H1 (cell line): ENCODE measurements at regions not wholly inside any gene's neighbourhood (a gene's known extent, or its start where the extent isn't known, plus 50 kb on each side); places are given as distances from the start of the nearest gene placed in this dataset.
A peak's percentile ranks its signal among the peaks of the same experiment; 100 is the strongest.

ENCODE experiments used
- CTCF ChIA-PET: fragments of 300-600 bp; sonication (Branson Sonifier 250); formaldehyde crosslinking; loops from one replicate; lab custom pipeline; 2021; ENCODE audit not compliant: partially characterized antibody; lab: Charles Lee
- POLR2A ChIA-PET: fragments of 300-600 bp; sonication (Branson Sonifier 250); formaldehyde crosslinking; loops from one replicate; lab custom pipeline; 2021; ENCODE audit warnings: inconsistent platforms; ENCODE audit not compliant: partially characterized antibody; lab: Charles Lee
- DNase-seq, 2 experiments: peaks; one replicate each; pipeline versions ENCODE4 v3.0.0 to v3.0.0-alpha.2; 2010 to 2022; ENCODE audit warnings: low spot score in 2 of 2, low read depth in 1 of 2, mixed read lengths in 1 of 2
- FAIRE-seq: peaks from 2 replicates; lab custom pipeline; 2011; peaks lifted over from hg19 to GRCh38; lab: Jason Lieb, UNC
- H2AFZ ChIP-seq: 2 replicates; pipeline ENCODE4 v1.8.1; 2012; ENCODE audit warnings: low read length, inconsistent platforms
- H2AK5ac ChIP-seq: 2 replicates; pipeline ENCODE4 v1.6.1; 2013; ENCODE audit warnings: low read depth, low read length
- H2BK120ac ChIP-seq: replicated peaks from 2 replicates; pipeline ENCODE3; 2013; ENCODE audit warnings: low read depth, low read length, inconsistent platforms
- H2BK12ac ChIP-seq: 2 replicates; pipeline ENCODE4 v1.6.1; 2013; ENCODE audit warnings: low read depth, low read length
- H2BK15ac ChIP-seq: 2 replicates; pipeline ENCODE4 v1.6.1; 2013; ENCODE audit warnings: low read length
- H2BK20ac ChIP-seq: 2 replicates; pipeline ENCODE4 v1.6.1; 2013; ENCODE audit warnings: low read length
- H2BK5ac ChIP-seq: 2 replicates; pipeline ENCODE4 v1.6.1; 2013; ENCODE audit warnings: low read depth, low read length
- H3K14ac ChIP-seq: 2 replicates; pipeline ENCODE4 v1.6.1; 2013; ENCODE audit warnings: inconsistent platforms; ENCODE audit not compliant: insufficient read length
- H3K18ac ChIP-seq: 2 replicates; pipeline ENCODE4 v1.6.1; 2013; ENCODE audit warnings: low read length; ENCODE audit errors: extremely low read depth
- H3K23ac ChIP-seq: 2 replicates; pipeline ENCODE4 v1.6.1; 2013; ENCODE audit warnings: inconsistent platforms; ENCODE audit not compliant: insufficient read length
- H3K23me2 ChIP-seq: 2 replicates; pipeline ENCODE4 v1.6.1; 2013; ENCODE audit warnings: low read depth, low read length
- H3K27ac ChIP-seq: 2 replicates; pipeline ENCODE4 v1.6.1; 2011; ENCODE audit warnings: low read depth, low read length, inconsistent platforms
- H3K27me3 ChIP-seq, 4 experiments: replicated peaks in 1 of 4; 1 replicate in 1 of 4; 2 replicates in 3 of 4; pipeline versions ENCODE4 v1.6.1 to v1.8.1; 2011 to 2013; ENCODE audit warnings: low read length in 3 of 4, mild to moderate bottlenecking in 3 of 4, inconsistent platforms in 2 of 4, mixed read lengths in 2 of 4, moderate library complexity in 1 of 4; ENCODE audit not compliant: control insufficient read depth in 3 of 4, insufficient read depth in 3 of 4; ENCODE audit errors: extremely low read depth in 1 of 4
- H3K36me3 ChIP-seq, 4 experiments: 2 replicates each; pipeline versions ENCODE4 v1.6.1 to v1.8.1; 2011 to 2013; ENCODE audit warnings: mild to moderate bottlenecking in 4 of 4, low read length in 3 of 4, moderate library complexity in 2 of 4, control low read depth in 1 of 4, inconsistent platforms in 1 of 4; ENCODE audit not compliant: insufficient read depth in 4 of 4, control insufficient read depth in 2 of 4
- H3K4ac ChIP-seq: replicated peaks from 2 replicates; pipeline ENCODE3; 2013; ENCODE audit warnings: low read length, low read depth, mixed read lengths, inconsistent platforms; ENCODE audit not compliant: insufficient read length
- H3K4me1 ChIP-seq, 4 experiments: replicated peaks in 1 of 4; 1 replicate in 1 of 4; 2 replicates in 3 of 4; pipeline versions ENCODE4 v1.6.1 to v1.8.1; 2011 to 2013; ENCODE audit warnings: low read length in 3 of 4, inconsistent platforms in 2 of 4, mixed read lengths in 1 of 4; ENCODE audit not compliant: insufficient read depth in 4 of 4, control insufficient read depth in 3 of 4
- H3K4me2 ChIP-seq, 2 experiments: 2 replicates each; pipeline versions ENCODE4 v1.6.1 to v1.8.1; 2011 to 2013; ENCODE audit warnings: low read depth in 2 of 2, low read length in 2 of 2, control low read depth in 1 of 2, inconsistent platforms in 1 of 2, mild to moderate bottlenecking in 1 of 2; ENCODE audit not compliant: insufficient read depth in 1 of 2
- H3K4me3 ChIP-seq, 4 experiments: fragments of 200-600, 300-600 bp in 1 of 4; sonication (generic), shearing (Covaris generic), sonication (Bioruptor Twin) in 1 of 4; 2 replicates each; pipeline versions ENCODE4 v1.5.1 to v1.8.1; 2011 to 2016; ENCODE audit warnings: low read length in 4 of 4, low read depth in 3 of 4, control low read depth in 2 of 4, inconsistent platforms in 2 of 4, mild to moderate bottlenecking in 2 of 4, mixed read lengths in 1 of 4, moderate library complexity in 1 of 4; ENCODE audit not compliant: insufficient read depth in 2 of 4; ENCODE audit errors: extremely low read depth in 1 of 4
- H3K56ac ChIP-seq: replicated peaks from 2 replicates; pipeline ENCODE3; 2013; ENCODE audit warnings: low read depth, mild to moderate bottlenecking, mixed read lengths, low read length, inconsistent platforms; ENCODE audit not compliant: insufficient read length
- H3K79me1 ChIP-seq: 2 replicates; pipeline ENCODE4 v1.6.1; 2013; ENCODE audit warnings: low read depth, low read length, control low read depth
- H3K79me2 ChIP-seq, 2 experiments: 2 replicates each; pipeline versions ENCODE4 v1.6.1 to v1.8.1; 2012 to 2013; ENCODE audit warnings: low read length in 2 of 2, mild to moderate bottlenecking in 2 of 2, inconsistent platforms in 1 of 2; ENCODE audit not compliant: insufficient read depth in 2 of 2, control insufficient read depth in 1 of 2
- H3K9ac ChIP-seq, 4 experiments: replicated peaks in 1 of 4; 1 replicate in 1 of 4; 2 replicates in 3 of 4; pipeline versions ENCODE4 v1.6.1 to v1.8.1; 2011 to 2013; ENCODE audit warnings: low read depth in 3 of 4, low read length in 3 of 4, control low read depth in 2 of 4, mild to moderate bottlenecking in 2 of 4, moderate library complexity in 2 of 4, inconsistent platforms in 1 of 4; ENCODE audit errors: extremely low read depth in 1 of 4
- H3K9me3 ChIP-seq, 2 experiments: 2 replicates each; pipeline versions ENCODE4 v1.6.1 to v1.8.1; 2012 to 2013; ENCODE audit warnings: mild to moderate bottlenecking in 2 of 2, moderate library complexity in 2 of 2, control low read depth in 1 of 2, inconsistent platforms in 1 of 2, low read depth in 1 of 2, low read length in 1 of 2, mixed read lengths in 1 of 2; ENCODE audit not compliant: insufficient read depth in 2 of 2
- H4K20me1 ChIP-seq, 2 experiments: replicated peaks in 1 of 2; 2 replicates each; pipeline versions ENCODE3 to v1.8.1; 2011 to 2013; ENCODE audit warnings: inconsistent platforms in 2 of 2, low read length in 2 of 2, mild to moderate bottlenecking in 1 of 2; ENCODE audit not compliant: insufficient read depth in 2 of 2, control insufficient read depth in 1 of 2
- H4K5ac ChIP-seq: 2 replicates; pipeline ENCODE4 v1.6.1; 2013; ENCODE audit warnings: low read length, low read depth, mixed read lengths, inconsistent platforms; ENCODE audit not compliant: insufficient read length
- H4K8ac ChIP-seq: 2 replicates; pipeline ENCODE4 v1.8.0; 2013; ENCODE audit warnings: mild to moderate bottlenecking, moderate library complexity, low read length, inconsistent platforms; ENCODE audit not compliant: insufficient read depth; ENCODE audit errors: extremely low read depth
- H4K91ac ChIP-seq: replicated peaks from 2 replicates; pipeline ENCODE3; 2013; ENCODE audit warnings: low read length, mixed read lengths, inconsistent platforms; ENCODE audit not compliant: insufficient read length
- BRCA1 ChIP-seq: IDR thresholded peaks from 2 replicates; pipeline ENCODE4 v1.6.1; 2012; ENCODE audit warnings: low read depth, low read length, improper control_type of control experiment
- CTCF ChIP-seq, 3 experiments: IDR thresholded peaks; 1 replicate in 2 of 3; 2 replicates in 1 of 3; pipeline versions ENCODE4 v1.5.1 to v1.6.1; 2011; ENCODE audit warnings: low read length in 3 of 3, mild to moderate bottlenecking in 3 of 3, inconsistent platforms in 2 of 3, low read depth in 1 of 3, moderate library complexity in 1 of 3; ENCODE audit not compliant: insufficient read depth in 1 of 3; ENCODE audit errors: control extremely low read depth in 1 of 3
- EGR1 ChIP-seq: IDR thresholded peaks from 2 replicates; pipeline ENCODE4 v1.6.1; 2011; ENCODE audit warnings: low read depth, low read length, borderline replicate concordance
- JUN ChIP-seq: IDR thresholded peaks from 2 replicates; pipeline ENCODE4 v1.6.1; 2011; ENCODE audit warnings: low read depth, mild to moderate bottlenecking, improper control_type of control experiment, low read length
- POLR2AphosphoS5 ChIP-seq: IDR thresholded peaks from 2 replicates; pipeline ENCODE4 v1.6.1; 2011; ENCODE audit warnings: low read depth, low read length
- RBBP5 ChIP-seq: IDR thresholded peaks from 2 replicates; pipeline ENCODE4 v1.7.1; 2012; ENCODE audit warnings: low read depth, mild to moderate bottlenecking, inconsistent platforms, low read length, moderate library complexity, borderline replicate concordance
- RFX5 ChIP-seq: IDR thresholded peaks from 2 replicates; pipeline ENCODE4 v1.6.1; 2011; ENCODE audit warnings: low read depth, low read length, improper control_type of control experiment, borderline replicate concordance
- RNF2 ChIP-seq: fragments of 200-900, 300-1000 bp; sonication (generic); IDR thresholded peaks from 2 replicates; pipeline ENCODE4 v1.7.1; 2016; ENCODE audit warnings: borderline replicate concordance, low read depth, mild to moderate bottlenecking, antibody characterized with exemption, low read length; ENCODE audit not compliant: poor library complexity, severe bottlenecking; ENCODE audit errors: missing control alignments
- SIN3A ChIP-seq, 2 experiments: IDR thresholded peaks in 1 of 2; conservative IDR thresholded peaks in 1 of 2; 2 replicates each; pipeline ENCODE4 v1.6.1; 2011 to 2012; ENCODE audit warnings: low read length in 2 of 2, improper control_type of control experiment in 1 of 2, low read depth in 1 of 2, mild to moderate bottlenecking in 1 of 2
- TEAD4 ChIP-seq: IDR thresholded peaks from 2 replicates; pipeline ENCODE4 v1.6.1; 2012; ENCODE audit warnings: low read depth, low read length, inconsistent platforms, mixed read lengths
- YY1 ChIP-seq: IDR thresholded peaks from 2 replicates; pipeline ENCODE4 v1.6.1; 2011; ENCODE audit warnings: low read depth, mild to moderate bottlenecking, low read length
- WGBS, 2 experiments: shearing (Covaris generic) in 1 of 2; methylation state at CpG; one replicate each; pipeline versions ENCODE4 v1.1.6 to v1.1.7; 2013 to 2015; ENCODE audit warnings: low lambda C conversion rate in 2 of 2, mixed read lengths in 2 of 2, inconsistent platforms in 1 of 2, low coverage in 1 of 2, missing lambda C conversion rate in 1 of 2; ENCODE audit not compliant: insufficient replicate concordance in 2 of 2, insufficient coverage in 1 of 2, insufficient read length in 1 of 2; ENCODE audit errors: extremely low coverage in 1 of 2, missing lambda C conversion rate in 1 of 2; 5-methylcytosine and 5-hydroxymethylcytosine counted together

GRCh38 chr6:121849477-121849876, 414.0 kb downstream of the GJA1 start:
- Histone ChIP-seq H3K4me3 (no peak overlapping the region), H4K5ac (no peak overlapping the region), H3K36me3 (no peaks in the 10 kb centered on the region), H3K14ac (no peak overlapping the region), H2BK120ac (no peak overlapping the region), H4K91ac (no peak overlapping the region), H3K4me1 (peaks cover 0 to 19% (median 13%) of the 10 kb centered on the region in 4 experiments; a peak in 5 of 7 replicates), H3K27ac (no peak overlapping the region), H2BK12ac (no peak overlapping the region), H2BK20ac (no peak overlapping the region), H2BK15ac (no peak overlapping the region), H3K27me3 (no peaks in the 10 kb centered on the region), H2AK5ac (no peak overlapping the region), H2AFZ (no peak overlapping the region), H3K4me2 (no peak overlapping the region), H3K79me1 (no peaks in the 10 kb centered on the region), H3K23ac (no peak overlapping the region), H3K56ac (no peak overlapping the region), H3K18ac (no peak overlapping the region), H4K20me1 (no peaks in the 10 kb centered on the region), H4K8ac (no peak overlapping the region), H3K23me2 (no peaks in the 10 kb centered on the region), H3K9me3 (no peaks in the 10 kb centered on the region), H2BK5ac (no peak overlapping the region), H3K4ac (no peak overlapping the region), H3K9ac (no peak overlapping the region), H3K79me2 (no peaks in the 10 kb centered on the region)
- peak; percentile 73 to 85 for DNase-seq
- peak; percentile 86 for FAIRE-seq
- ChIA-PET POLR2A (interaction anchor here (0.7 to 3.6 kb wide), 3 partner anchors 10 to 414 kb away, joined by 3 to 13 read pairs (median 3); partner anchors contain the start of gene GJA1), CTCF (interaction anchor here (0.6 to 4.2 kb wide), 41 partner anchors 9 to 564 kb away, joined by 3 to 31 read pairs (median 3); no protein-coding TSS in a partner anchor)
- 26% methylated on average over 5 of the region's 5 CpGs; no CpG with 5 or more reads in 1 of the 2 experiments for WGBS, 2 experiments
- TF ChIP-seq RNF2 (no peak), YY1 (0 out of 2 replicates have a peak, but pooled peaks have one; percentile 57), JUN (no peak), POLR2AphosphoS5 (no peak), RBBP5 (no peak), EGR1 (no peak), RFX5 (no peak), BRCA1 (0 out of 2 replicates have a peak, but pooled peaks have one; percentile 9), TEAD4 (no peak), SIN3A (conservative IDR thresholded peaks at IDR 0.05 in 1 of 2, IDR thresholded peaks at IDR 0.05 in 1 of 2; ENCODE audit: low read depth in 1 of 2, low read length in 2 of 2) (no peak), CTCF (IDR thresholded peaks at IDR 0.05; ENCODE audit: control extremely low read depth in 1 of 3, insufficient read depth in 1 of 3, low read depth in 1 of 3, low read length in 3 of 3) (peak; percentile 17 to 84 (median 71))
